Hepatocyte (in vitro differentiated cells): ENCODE measurements at regions not wholly inside any gene's neighbourhood (a gene's known extent, or its start where the extent isn't known, plus 50 kb on each side); places are given as distances from the start of the nearest gene placed in this dataset.

Experiments
- DNase-seq: peaks from one replicate; pipeline ENCODE4 v3.0.0-alpha.2; 2016; ENCODE audit warnings: low spot score
- H2AFZ ChIP-seq: fragments of 200-600 bp; sonication (generic); 2 replicates; pipeline ENCODE4 v1.6.0; 2016; ENCODE audit warnings: antibody characterized with exemption, mild to moderate bottlenecking
- H3K27ac ChIP-seq: fragments of 200-600 bp; sonication (generic); 2 replicates; pipeline ENCODE4 v1.5.1; 2016; ENCODE audit warnings: mild to moderate bottlenecking
- H3K27me3 ChIP-seq: fragments of 200-600 bp; sonication (generic); 2 replicates; pipeline ENCODE4 v1.6.1; 2016
- H3K36me3 ChIP-seq: fragments of 200-600 bp; sonication (generic); replicated peaks from 2 replicates; pipeline ENCODE4 v1.5.1; 2016; ENCODE audit warnings: low read depth; ENCODE audit not compliant: insufficient read depth
- H3K4me1 ChIP-seq: fragments of 200-600 bp; sonication (generic); 2 replicates; pipeline ENCODE4 v1.5.1; 2016; ENCODE audit warnings: mild to moderate bottlenecking, moderate library complexity; ENCODE audit not compliant: insufficient read depth
- H3K4me2 ChIP-seq: fragments of 200-600 bp; sonication (generic); 2 replicates; pipeline ENCODE4 v1.6.0; 2016
- H3K4me3 ChIP-seq: fragments of 200-600 bp; sonication (generic); 2 replicates; pipeline ENCODE4 v1.5.1; 2016; ENCODE audit warnings: mild to moderate bottlenecking
- H3K79me2 ChIP-seq: fragments of 200-600 bp; sonication (generic); 2 replicates; pipeline ENCODE4 v1.6.0; 2017; ENCODE audit warnings: mild to moderate bottlenecking
- H3K9me2 ChIP-seq: fragments of 200-600 bp; sonication (generic); replicated peaks from 2 replicates; pipeline ENCODE4 v1.6.0; 2017; ENCODE audit warnings: mild to moderate bottlenecking; ENCODE audit not compliant: insufficient read depth
- H3K9me3 ChIP-seq: fragments of 200-600 bp; sonication (generic); 2 replicates; pipeline ENCODE4 v1.5.1; 2016; ENCODE audit warnings: low read depth, mild to moderate bottlenecking
- H4K20me1 ChIP-seq: fragments of 200-600 bp; sonication (generic); 2 replicates; pipeline ENCODE4 v1.6.0; 2016; ENCODE audit warnings: mild to moderate bottlenecking; ENCODE audit not compliant: insufficient read depth, poor library complexity, severe bottlenecking
- EZH2 ChIP-seq: fragments of 200-600 bp; sonication (generic); IDR thresholded peaks from 2 replicates; pipeline ENCODE4 v1.6.1; 2016; ENCODE audit warnings: antibody characterized with exemption, mild to moderate bottlenecking, borderline replicate concordance
- EZH2phosphoT487 ChIP-seq: fragments of 200-600 bp; sonication (generic); IDR thresholded peaks from one replicate; pipeline ENCODE4 v1.6.1; 2018; ENCODE audit warnings: antibody characterized with exemption, mild to moderate bottlenecking, low read depth, moderate library complexity; ENCODE audit not compliant: unreplicated experiment, severe bottlenecking
- WGBS: methylation state at CpG from one replicate; pipeline ENCODE4 v1.1.6; 2016; ENCODE audit warnings: low lambda C conversion rate; ENCODE audit errors: missing lambda C conversion rate; 5-methylcytosine and 5-hydroxymethylcytosine counted together
- TF ChIP-seq, protein P1 (sequence below): fragments of 200-600 bp; sonication (generic); IDR thresholded peaks from 2 replicates; pipeline ENCODE4 v1.5.1; 2016; ENCODE audit warnings: antibody characterized with exemption, mild to moderate bottlenecking; ENCODE audit not compliant: poor library complexity

GRCh38 chr2:122167515-122167914, 412.1 kb downstream of the TSN start:
- no peaks in the 10 kb centered on the region for H3K9me3 ChIP-seq
- H3K4me1 ChIP-seq, result no peaks in the 10 kb centered on the region
- no peak for TF ChIP-seq EZH2phosphoT487
- TF ChIP-seq, protein P1, sequence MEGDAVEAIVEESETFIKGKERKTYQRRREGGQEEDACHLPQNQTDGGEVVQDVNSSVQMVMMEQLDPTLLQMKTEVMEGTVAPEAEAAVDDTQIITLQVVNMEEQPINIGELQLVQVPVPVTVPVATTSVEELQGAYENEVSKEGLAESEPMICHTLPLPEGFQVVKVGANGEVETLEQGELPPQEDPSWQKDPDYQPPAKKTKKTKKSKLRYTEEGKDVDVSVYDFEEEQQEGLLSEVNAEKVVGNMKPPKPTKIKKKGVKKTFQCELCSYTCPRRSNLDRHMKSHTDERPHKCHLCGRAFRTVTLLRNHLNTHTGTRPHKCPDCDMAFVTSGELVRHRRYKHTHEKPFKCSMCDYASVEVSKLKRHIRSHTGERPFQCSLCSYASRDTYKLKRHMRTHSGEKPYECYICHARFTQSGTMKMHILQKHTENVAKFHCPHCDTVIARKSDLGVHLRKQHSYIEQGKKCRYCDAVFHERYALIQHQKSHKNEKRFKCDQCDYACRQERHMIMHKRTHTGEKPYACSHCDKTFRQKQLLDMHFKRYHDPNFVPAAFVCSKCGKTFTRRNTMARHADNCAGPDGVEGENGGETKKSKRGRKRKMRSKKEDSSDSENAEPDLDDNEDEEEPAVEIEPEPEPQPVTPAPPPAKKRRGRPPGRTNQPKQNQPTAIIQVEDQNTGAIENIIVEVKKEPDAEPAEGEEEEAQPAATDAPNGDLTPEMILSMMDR, result no peak
- TF ChIP-seq EZH2, result no peak
- no peak for DNase-seq
- no peaks in the 10 kb centered on the region for H3K36me3 ChIP-seq
- 85% methylated on average over 8 of the region's 8 CpGs for WGBS
- no peaks in the 10 kb centered on the region for H3K27me3 ChIP-seq
- no peak overlapping the region for H2AFZ ChIP-seq
- no peak overlapping the region for H3K27ac ChIP-seq
- H4K20me1 ChIP-seq, result no peaks in the 10 kb centered on the region
- H3K4me3 ChIP-seq, result no peak overlapping the region
- no peaks in the 10 kb centered on the region for H3K9me2 ChIP-seq
- no peak overlapping the region for H3K4me2 ChIP-seq
- no peaks in the 10 kb centered on the region for H3K79me2 ChIP-seq

DNA sequence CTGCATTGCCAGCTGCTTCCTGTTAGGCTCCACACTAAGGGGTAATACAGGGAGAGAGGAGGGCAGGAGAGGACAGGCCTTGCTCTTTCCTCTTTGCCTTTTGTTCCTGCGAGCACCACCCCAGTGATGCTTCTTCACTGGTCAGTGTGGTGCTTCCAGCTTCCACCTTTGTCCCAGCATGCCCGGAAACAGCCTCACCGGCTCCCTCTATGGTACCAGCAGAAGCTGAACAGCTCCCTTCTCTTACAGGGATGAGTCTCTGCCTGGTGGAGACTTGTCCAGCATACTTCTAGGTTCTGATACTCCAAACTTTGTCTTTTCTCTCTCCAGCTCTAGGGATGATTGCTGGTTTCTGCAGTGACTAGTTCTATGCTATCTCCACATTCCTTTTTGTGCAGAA, 413.3 kb downstream of the TSN start:
- Histone ChIP-seq H3K4me3 (no peak overlapping the region), H3K9me2 (no peaks in the 10 kb centered on the region), H3K27ac (no peak overlapping the region), H3K4me1 (no peaks in the 10 kb centered on the region), H3K4me2 (no peak overlapping the region), H3K79me2 (no peaks in the 10 kb centered on the region), H2AFZ (no peak overlapping the region), H3K36me3 (no peaks in the 10 kb centered on the region), H3K27me3 (no peaks in the 10 kb centered on the region), H4K20me1 (no peaks in the 10 kb centered on the region), H3K9me3 (no peaks in the 10 kb centered on the region)
- TF ChIP-seq, protein P1, result peak; percentile 18
- TF ChIP-seq EZH2 (no peak), EZH2phosphoT487 (no peak)
- no peak for DNase-seq
- WGBS, result 67% methylated on average over 3 of the region's 3 CpGs

DNA sequence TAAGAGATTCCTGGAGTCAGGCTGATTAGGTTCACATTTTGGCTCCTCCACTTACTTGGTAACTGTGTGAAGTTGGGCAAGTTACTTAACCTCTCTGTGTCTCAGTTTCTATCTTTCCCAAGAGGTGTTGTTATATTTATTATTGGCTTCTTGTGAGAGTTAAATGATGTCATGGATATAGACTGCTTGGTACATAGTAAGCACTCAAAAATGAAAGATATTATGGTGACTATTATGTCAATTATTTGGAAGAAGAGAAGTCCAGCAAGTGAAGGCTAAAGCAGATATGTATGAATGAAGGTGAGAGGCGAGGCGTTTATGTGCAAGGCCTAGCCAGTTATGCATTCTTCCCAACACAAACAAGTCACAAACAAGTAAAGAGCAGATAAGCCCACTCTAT, 417.4 kb downstream of the TSN start:
- Histone ChIP-seq H3K4me3 (no peak overlapping the region), H3K9me3 (no peaks in the 10 kb centered on the region), H3K27ac (no peak overlapping the region), H3K36me3 (no peaks in the 10 kb centered on the region), H3K4me2 (no peak overlapping the region), H3K4me1 (no peaks in the 10 kb centered on the region), H2AFZ (no peak overlapping the region), H3K27me3 (no peaks in the 10 kb centered on the region), H3K9me2 (no peaks in the 10 kb centered on the region), H4K20me1 (no peaks in the 10 kb centered on the region), H3K79me2 (no peaks in the 10 kb centered on the region)
- 91% methylated on average over 2 of the region's 2 CpGs for WGBS
- TF ChIP-seq, protein P1, result no peak
- TF ChIP-seq EZH2 (no peak), EZH2phosphoT487 (no peak)
- DNase-seq, result no peak

DNA sequence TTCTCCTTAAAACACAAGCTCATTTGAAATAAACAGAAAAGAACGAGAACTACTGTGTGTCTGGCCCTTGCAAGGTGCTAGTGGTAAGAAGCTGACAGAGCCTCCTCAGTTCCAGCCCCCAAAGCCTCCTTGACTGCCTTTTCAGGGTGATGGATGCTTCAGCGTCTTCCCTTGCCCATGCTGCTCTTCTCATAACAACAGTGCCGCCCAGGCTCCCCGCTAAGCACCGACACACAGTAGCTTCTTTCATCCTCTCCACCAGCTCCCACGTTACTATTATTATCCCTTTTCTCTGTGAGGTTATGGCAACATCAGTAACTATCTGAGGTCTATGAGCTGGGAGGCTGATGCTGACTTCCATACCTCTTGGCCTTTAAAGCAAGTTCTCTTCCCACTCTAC, 418.6 kb downstream of the TSN start:
- H3K27ac ChIP-seq, result no peak overlapping the region
- DNase-seq, result no peak
- no peaks in the 10 kb centered on the region for H3K4me1 ChIP-seq
- H3K9me2 ChIP-seq, result no peaks in the 10 kb centered on the region
- H3K4me3 ChIP-seq, result no peak overlapping the region
- H3K4me2 ChIP-seq, result no peak overlapping the region
- no peaks in the 10 kb centered on the region for H3K27me3 ChIP-seq
- no peak overlapping the region for H2AFZ ChIP-seq
- H3K36me3 ChIP-seq, result no peaks in the 10 kb centered on the region
- H3K9me3 ChIP-seq, result no peaks in the 10 kb centered on the region
- WGBS, result 92% methylated on average over 6 of the region's 6 CpGs
- no peaks in the 10 kb centered on the region for H3K79me2 ChIP-seq
- TF ChIP-seq EZH2 (no peak), EZH2phosphoT487 (no peak)
- TF ChIP-seq, protein P1, result no peak
- H4K20me1 ChIP-seq, result no peaks in the 10 kb centered on the region
